GM19395 (cell line): ENCODE measurements at regions not wholly inside any gene's neighbourhood (a gene's known extent, or its start where the extent isn't known, plus 50 kb on each side); places are given as distances from the start of the nearest gene placed in this dataset.
"Not testable (repeated sequence)": the region's sequence is repeated elsewhere in the genome, so short reads cannot be mapped to it uniquely, and the experiment has no call there.

Source experiments
- ATAC-seq: cut with Tn5 transposase; IDR thresholded peaks from one replicate; pipeline ENCODE4 v1.9.1; 2021; ENCODE audit warnings: mild to moderate bottlenecking, moderate library complexity; ENCODE audit not compliant: unreplicated experiment

DNA sequence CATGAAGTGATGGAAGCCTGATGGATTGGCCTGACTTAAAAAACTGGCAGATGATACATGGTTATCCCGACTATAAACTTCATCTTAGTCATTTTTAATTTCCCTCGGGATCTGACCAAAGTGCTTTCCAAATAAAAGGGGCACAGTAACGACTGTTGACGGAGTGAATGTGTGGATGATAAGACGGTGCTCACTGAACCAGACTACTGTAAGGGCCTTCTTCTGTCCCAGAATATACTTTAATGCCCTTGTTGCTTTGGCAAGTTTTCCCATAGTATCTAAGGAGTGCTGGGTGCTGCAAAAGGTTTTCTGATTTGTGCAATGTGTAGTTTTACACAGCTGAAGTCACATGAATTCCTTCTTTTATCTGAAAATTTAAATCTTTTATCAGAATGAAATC, 373.5 kb downstream of the DSEL start:
- ATAC-seq: no peak

GRCh38 chr18:67142604-67143003, 373.9 kb downstream of the DSEL start:
- ATAC-seq: no peak

DNA sequence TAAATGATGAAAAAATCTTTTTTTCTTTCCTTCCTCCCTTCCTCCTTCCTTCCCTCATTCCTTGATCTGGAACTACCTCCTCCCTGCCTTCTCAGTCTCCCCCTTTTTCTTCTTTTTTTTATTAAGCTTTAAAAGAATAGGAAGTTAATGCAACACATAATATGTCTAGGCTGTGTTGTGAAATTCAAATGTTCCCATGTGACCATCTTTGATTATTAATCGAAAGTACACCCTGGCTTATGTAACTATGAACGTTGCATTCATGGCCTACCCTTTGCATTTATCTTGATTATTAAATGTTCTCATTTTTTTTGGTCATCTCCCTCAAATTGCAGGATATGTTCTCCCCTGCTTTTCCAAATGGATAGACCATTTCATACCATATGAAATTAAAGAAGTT, 376.0 kb downstream of the DSEL start:
- ATAC-seq: no peak

DNA sequence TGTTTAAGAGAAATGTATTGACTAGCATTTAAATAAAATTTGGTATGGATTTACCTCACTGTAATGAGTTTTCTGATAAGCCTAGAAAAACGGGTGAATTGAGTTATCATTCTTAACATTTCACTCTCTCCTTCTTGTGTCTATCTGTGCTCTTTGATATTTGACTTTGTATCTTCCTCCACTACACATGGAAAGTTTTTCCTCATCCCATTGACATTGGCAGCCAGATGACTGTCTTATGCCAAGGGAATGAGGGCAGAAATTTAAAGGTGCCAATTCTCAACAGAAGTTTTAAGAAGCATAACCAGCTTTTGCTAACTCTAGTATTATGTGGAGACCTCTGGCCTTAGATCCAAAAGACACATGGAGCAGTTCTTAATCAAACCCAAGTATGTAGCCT, 376.6 kb downstream of the DSEL start:
- no peak for ATAC-seq

- ATAC-seq: no peak
Measured at GRCh38 chr18:67135981-67136380, 380.5 kb downstream of the DSEL start.

GRCh38 chr18:67134911-67135310, 381.6 kb downstream of the DSEL start:
- no peak for ATAC-seq

GRCh38 chr18:67133669-67134068, 382.9 kb downstream of the DSEL start:
- no peak for ATAC-seq

- ATAC-seq: no peak
Measured at GRCh38 chr18:67132919-67133318, 383.6 kb downstream of the DSEL start.

DNA sequence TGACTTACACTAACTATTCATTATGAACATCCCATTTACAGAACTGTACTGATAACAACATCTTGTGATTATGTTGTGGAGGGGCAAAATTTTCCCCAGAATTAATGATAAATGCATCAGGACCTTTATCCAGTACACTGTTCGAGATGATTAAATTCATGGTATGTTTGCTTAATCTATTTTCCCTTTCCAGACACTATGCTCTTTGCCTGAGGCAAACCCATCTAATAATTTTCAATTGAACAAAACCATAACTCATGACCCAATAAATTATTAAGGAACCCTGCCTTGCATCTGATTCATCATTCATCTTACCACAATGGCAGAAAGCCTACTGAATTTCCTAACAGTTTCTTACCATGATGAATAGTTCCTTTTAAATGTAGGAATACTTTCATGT, 385.0 kb downstream of the DSEL start:
- no peak for ATAC-seq

GRCh38 chr18:67126751-67127150, 389.8 kb downstream of the DSEL start:
- ATAC-seq: not testable (repeated sequence)

GRCh38 chr18:67123901-67124300, 392.6 kb downstream of the DSEL start:
- ATAC-seq: no peak

DNA sequence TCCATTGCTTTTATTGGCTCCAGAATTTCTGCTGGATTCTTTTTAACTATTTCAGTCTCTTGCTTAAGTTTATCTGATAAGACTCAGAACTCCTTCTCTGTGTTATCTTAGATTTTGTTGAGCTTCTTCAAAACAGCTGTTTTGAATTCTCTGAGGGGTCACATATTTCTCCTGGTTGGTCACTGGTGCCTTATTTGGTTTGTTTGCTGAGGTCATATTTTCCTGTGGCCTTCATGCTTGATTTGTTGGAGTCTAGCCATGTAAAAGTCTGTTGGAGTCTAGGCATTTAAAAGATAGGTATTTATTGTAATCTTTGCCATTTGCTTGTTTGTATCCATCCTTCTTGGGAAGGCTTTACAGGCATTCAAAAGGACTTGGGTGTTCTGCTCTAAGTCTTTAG, 398.7 kb downstream of the DSEL start:
- no peak for ATAC-seq

DNA sequence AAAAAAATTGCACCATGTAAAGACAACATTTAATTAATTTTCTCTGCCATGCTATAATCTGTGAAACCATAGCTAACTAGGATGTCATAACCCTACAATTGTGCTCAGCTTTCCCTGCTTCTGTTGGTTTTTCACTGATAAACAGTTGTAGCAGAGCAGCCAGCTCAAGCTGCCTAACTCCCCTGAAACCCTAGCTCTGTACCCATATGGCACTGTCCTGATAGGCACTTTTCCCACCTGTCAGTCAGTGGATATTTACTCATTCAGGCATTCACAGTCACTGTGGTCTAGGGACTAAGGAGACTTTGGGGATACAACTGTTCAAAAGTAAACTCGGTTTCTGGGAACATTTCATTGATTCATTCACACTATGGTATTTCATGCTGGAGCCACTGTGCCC, 407.0 kb downstream of the DSEL start:
- no peak for ATAC-seq

GRCh38 chr18:67108894-67109293, 407.6 kb downstream of the DSEL start:
- no peak for ATAC-seq

DNA sequence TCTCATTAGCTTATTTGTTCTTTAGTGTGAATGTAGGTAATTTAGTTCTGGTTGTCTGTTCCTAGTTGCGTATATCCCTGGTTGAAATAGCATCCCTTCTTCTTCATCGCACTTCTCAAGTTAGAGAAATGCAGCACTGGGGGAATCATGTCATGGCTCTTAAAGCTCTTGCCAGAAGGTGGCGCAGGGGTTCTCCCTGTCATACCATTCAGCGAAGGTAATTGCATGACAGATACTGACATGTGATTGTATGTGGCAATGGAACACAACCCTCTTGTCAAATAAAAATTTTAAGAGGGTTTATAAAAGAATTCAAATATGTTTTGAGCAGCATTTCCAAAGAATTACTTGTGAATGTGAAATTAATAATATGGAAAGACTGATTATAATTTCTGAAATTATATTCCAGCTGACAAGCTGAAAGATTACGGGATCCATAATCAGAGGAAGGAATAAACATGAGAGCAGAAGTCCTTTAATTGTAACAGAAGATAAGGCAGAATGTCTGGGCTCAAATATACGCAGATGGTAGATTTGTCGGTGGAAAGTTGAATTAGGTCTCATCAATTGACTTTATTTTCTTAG, 411.7 kb downstream of the DSEL start:
- ATAC-seq: peak; percentile 96

GRCh38 chr18:67094123-67094522, 422.4 kb downstream of the DSEL start:
- ATAC-seq: no peak

GRCh38 chr18:67092141-67092540, 424.4 kb downstream of the DSEL start:
- ATAC-seq: no peak

GRCh38 chr18:67081482-67082211, 434.9 kb downstream of the DSEL start:
- no peak for ATAC-seq

DNA sequence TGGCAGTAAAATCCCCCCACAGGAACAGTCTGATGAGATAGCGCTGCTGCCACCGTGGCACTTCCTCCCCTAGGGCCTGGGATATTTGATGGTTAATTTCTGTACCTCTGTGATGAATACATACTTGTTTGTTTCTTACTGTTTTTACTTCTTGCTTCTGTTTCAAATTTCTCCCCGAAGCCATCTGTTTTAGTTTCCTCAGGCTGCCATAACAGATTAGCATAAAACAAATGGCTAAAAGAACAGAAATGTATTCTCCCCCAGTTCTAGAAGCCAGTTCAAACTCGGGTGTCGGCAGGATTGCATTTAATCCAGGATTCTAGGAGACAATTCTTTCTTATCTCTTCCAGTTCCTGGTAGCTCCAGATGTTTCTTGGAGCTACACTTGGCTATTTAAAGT, 435.9 kb downstream of the DSEL start:
- no peak for ATAC-seq

DNA sequence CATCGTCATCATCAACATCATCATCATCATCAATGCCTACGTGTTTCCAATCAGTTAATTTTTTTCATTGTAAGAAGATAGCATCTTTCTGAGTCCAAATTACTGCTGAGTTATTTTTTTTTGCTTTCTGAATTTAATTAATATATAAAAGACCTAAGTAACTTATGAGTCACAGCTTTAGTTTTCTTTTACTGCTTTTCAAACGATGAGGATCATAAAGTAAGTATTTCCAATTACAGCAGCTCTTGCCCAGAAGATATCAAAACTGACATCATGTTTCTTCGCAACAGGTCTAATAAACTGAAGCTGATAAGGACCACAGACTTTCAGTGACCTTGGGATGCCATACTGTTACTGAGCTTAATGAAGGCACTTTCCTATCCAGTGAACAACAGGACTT, 442.2 kb downstream of the DSEL start:
- no peak for ATAC-seq

GRCh38 chr18:67072791-67073190, 443.7 kb downstream of the DSEL start:
- no peak for ATAC-seq

GRCh38 chr18:67068608-67069007, 447.9 kb downstream of the DSEL start:
- ATAC-seq: no peak

GRCh38 chr18:67047334-67047733, 443.4 kb upstream of the CDH19 start:
- no peak for ATAC-seq
